ENCODE measurements at regions not wholly inside any gene's neighbourhood (a gene's known extent, or its start where the extent isn't known, plus 50 kb on each side); places are given as distances from the start of the nearest gene placed in this dataset.
"Not testable (repeated sequence)": the region's sequence is repeated elsewhere in the genome, so short reads cannot be mapped to it uniquely, and the experiment has no call there.

GRCh38 chr15:96586901-96587300 is 256.4 kb downstream of the NR2F2 start:
- no peak for DNase-seq

- no peak for DNase-seq
Observed at GRCh38 chr15:96589864-96590263, 259.4 kb downstream of the NR2F2 start.

GRCh38 chr15:96593735-96594134 is 263.2 kb downstream of the NR2F2 start:
- DNase-seq: no peak

- DNase-seq: no peak
Observed at GRCh38 chr15:96595951-96596350, 265.5 kb downstream of the NR2F2 start.

GRCh38 chr15:96598514-96598913 is 268.0 kb downstream of the NR2F2 start:
- DNase-seq: peak; percentile 57

- DNase-seq: peak; percentile 81
Observed at GRCh38 chr15:96599268-96599667, 268.8 kb downstream of the NR2F2 start.

- no peak for DNase-seq
Observed at GRCh38 chr15:96600350-96600749, 269.9 kb downstream of the NR2F2 start.

GRCh38 chr15:96606617-96607016 is 276.1 kb downstream of the NR2F2 start:
- DNase-seq: no peak

- no peak for DNase-seq
Observed at GRCh38 chr15:96610757-96611156, 280.3 kb downstream of the NR2F2 start.

GRCh38 chr15:96612917-96613316 is 282.4 kb downstream of the NR2F2 start:
- DNase-seq: no peak

- DNase-seq: no peak
Observed at GRCh38 chr15:96619174-96619573, 288.7 kb downstream of the NR2F2 start.

- DNase-seq: no peak
Observed at GRCh38 chr15:96622714-96623113, 292.2 kb downstream of the NR2F2 start.

- no peak for DNase-seq
Observed at GRCh38 chr15:96625256-96625655, 294.8 kb downstream of the NR2F2 start.

- DNase-seq: no peak
Observed at GRCh38 chr15:96627031-96627568, 296.6 kb downstream of the NR2F2 start.

GRCh38 chr15:96629511-96629910 is 299.0 kb downstream of the NR2F2 start:
- no peak for DNase-seq

- DNase-seq: no peak
Observed at GRCh38 chr15:96638793-96639192, 308.3 kb downstream of the NR2F2 start.

GRCh38 chr15:96645796-96646195 is 315.3 kb downstream of the NR2F2 start:
- DNase-seq: no peak

GRCh38 chr15:96648866-96649265 is 318.4 kb downstream of the NR2F2 start:
- no peak for DNase-seq

- DNase-seq: no peak
Observed at GRCh38 chr15:96657096-96657495, 326.6 kb downstream of the NR2F2 start.

GRCh38 chr15:96666979-96667378 is 336.5 kb downstream of the NR2F2 start:
- DNase-seq: not testable (repeated sequence)

- DNase-seq: no peak
Observed at GRCh38 chr15:96670389-96670788, 339.9 kb downstream of the NR2F2 start.

- no peak for DNase-seq
Observed at GRCh38 chr15:96672629-96673028, 342.1 kb downstream of the NR2F2 start.

- no peak for DNase-seq
Observed at GRCh38 chr15:96678386-96678785, 347.9 kb downstream of the NR2F2 start.

- no peak for DNase-seq
Observed at GRCh38 chr15:96687388-96688107, 357.0 kb downstream of the NR2F2 start.

- DNase-seq: no peak
Observed at GRCh38 chr15:96690733-96691132, 360.2 kb downstream of the NR2F2 start.
